HG02763 (cell line): ENCODE measurements at regions not wholly inside any gene's neighbourhood (a gene's known extent, or its start where the extent isn't known, plus 50 kb on each side); places are given as distances from the start of the nearest gene placed in this dataset.

Experiments
- ATAC-seq: cut with Tn5 transposase; IDR thresholded peaks from one replicate; pipeline ENCODE4 v1.9.1; 2021; ENCODE audit warnings: mild to moderate bottlenecking, moderate library complexity; ENCODE audit not compliant: unreplicated experiment

GRCh38 chr15:70272565-70273355 lies 175.0 kb upstream of the TLE3 start:
- no peak for ATAC-seq

- no peak for ATAC-seq
These were observed 173.8 kb upstream of the TLE3 start for GRCh38 chr15:70271422-70272088.

- no peak for ATAC-seq
These were observed 173.0 kb upstream of the TLE3 start for GRCh38 chr15:70270752-70271111.

GRCh38 chr15:70269991-70270751 lies 172.5 kb upstream of the TLE3 start:
- ATAC-seq, result no peak

- no peak for ATAC-seq
These were observed 171.7 kb upstream of the TLE3 start for GRCh38 chr15:70269311-70269911.

- ATAC-seq, result no peak
These were observed 171.1 kb upstream of the TLE3 start for GRCh38 chr15:70268698-70269251.

- ATAC-seq, result no peak
These were observed 170.2 kb upstream of the TLE3 start for GRCh38 chr15:70267879-70268278.

GRCh38 chr15:70267306-70267705 lies 169.6 kb upstream of the TLE3 start:
- no peak for ATAC-seq

- no peak for ATAC-seq
These were observed 168.8 kb upstream of the TLE3 start for GRCh38 chr15:70266412-70267121.

- ATAC-seq, result no peak
These were observed 168.3 kb upstream of the TLE3 start for GRCh38 chr15:70265986-70266385.

- no peak for ATAC-seq
These were observed 167.8 kb upstream of the TLE3 start for GRCh38 chr15:70265466-70265978.

- ATAC-seq, result no peak
These were observed 167.2 kb upstream of the TLE3 start for GRCh38 chr15:70264738-70265465.

GRCh38 chr15:70264014-70264582 lies 166.4 kb upstream of the TLE3 start:
- ATAC-seq, result no peak

- ATAC-seq, result no peak
These were observed 165.0 kb upstream of the TLE3 start for GRCh38 chr15:70262591-70263274.

GRCh38 chr15:70262171-70262570 lies 164.5 kb upstream of the TLE3 start:
- no peak for ATAC-seq

GRCh38 chr15:70261083-70261482 lies 163.4 kb upstream of the TLE3 start:
- ATAC-seq, result no peak

GRCh38 chr15:70260580-70260979 lies 162.9 kb upstream of the TLE3 start:
- ATAC-seq, result no peak

- no peak for ATAC-seq
These were observed 162.2 kb upstream of the TLE3 start for GRCh38 chr15:70259640-70260508.
